Keratinocyte (primary cell): ENCODE measurements at regions not wholly inside any gene's neighbourhood (a gene's known extent, or its start where the extent isn't known, plus 50 kb on each side); places are given as distances from the start of the nearest gene placed in this dataset.

Source experiments
- DNase-seq: peaks from one replicate; pipeline ENCODE4 v3.0.0-alpha.2; 2011; ENCODE audit warnings: low read depth, missing footprints, low spot score
- FAIRE-seq: peaks from 2 replicates; lab custom pipeline; 2011; peaks lifted over from hg19 to GRCh38; lab: Jason Lieb, UNC
- H2AFZ ChIP-seq: 2 replicates; pipeline ENCODE4 v1.6.0; 2012; ENCODE audit warnings: low read length, control low read depth, inconsistent platforms; ENCODE audit not compliant: control insufficient read depth
- H3K27ac ChIP-seq: 2 replicates; pipeline ENCODE4 v1.5.1; 2011; ENCODE audit warnings: low read length; ENCODE audit not compliant: control insufficient read depth, insufficient read depth
- H3K27me3 ChIP-seq: 3 replicates; pipeline ENCODE4 v1.6.0; 2011; ENCODE audit warnings: low read length; ENCODE audit not compliant: control insufficient read depth, insufficient read depth; ENCODE audit errors: extremely low read depth
- H3K36me3 ChIP-seq, 2 experiments: 2 replicates in 1 of 2; 3 replicates in 1 of 2; pipeline ENCODE4 v1.5.1; 2011; ENCODE audit warnings: low read length in 2 of 2, mild to moderate bottlenecking in 1 of 2; ENCODE audit not compliant: control insufficient read depth in 2 of 2, insufficient read depth in 2 of 2; ENCODE audit errors: extremely low read depth in 1 of 2
- H3K4me1 ChIP-seq: 3 replicates; pipeline ENCODE4 v1.5.1; 2011; ENCODE audit warnings: low read length; ENCODE audit not compliant: control insufficient read depth, insufficient read depth; ENCODE audit errors: extremely low read depth
- H3K4me2 ChIP-seq: 3 replicates; pipeline ENCODE4 v1.6.0; 2011; ENCODE audit warnings: low read depth, low read length; ENCODE audit not compliant: control insufficient read depth, insufficient read depth; ENCODE audit errors: extremely low read depth
- H3K4me3 ChIP-seq, 3 experiments: fragments of 200-600 bp in 1 of 3; sonication (generic) in 1 of 3; 2 replicates in 2 of 3; 3 replicates in 1 of 3; pipeline ENCODE4 v1.5.1; 2011 to 2016; ENCODE audit warnings: low read length in 3 of 3, mild to moderate bottlenecking in 3 of 3, control low read depth in 2 of 3, inconsistent platforms in 1 of 3, low read depth in 1 of 3, mixed read lengths in 1 of 3, mixed run types in 1 of 3, moderate library complexity in 1 of 3; ENCODE audit not compliant: control insufficient read depth in 2 of 3, insufficient read depth in 2 of 3; ENCODE audit errors: extremely low read depth in 1 of 3
- H3K79me2 ChIP-seq: 2 replicates; pipeline ENCODE4 v1.6.0; 2012; ENCODE audit warnings: low read length; ENCODE audit not compliant: control insufficient read depth, insufficient read depth
- H3K9ac ChIP-seq: 3 replicates; pipeline ENCODE4 v1.6.0; 2011; ENCODE audit warnings: low read length; ENCODE audit not compliant: control insufficient read depth, insufficient read depth; ENCODE audit errors: extremely low read depth
- H3K9me1 ChIP-seq: 3 replicates; pipeline ENCODE4 v1.6.0; 2011; ENCODE audit warnings: low read length; ENCODE audit not compliant: control insufficient read depth, insufficient read depth; ENCODE audit errors: extremely low read depth
- H3K9me3 ChIP-seq: 2 replicates; pipeline ENCODE4 v1.5.1; 2012; ENCODE audit warnings: low read depth, low read length; ENCODE audit not compliant: control insufficient read depth
- H4K20me1 ChIP-seq: 3 replicates; pipeline ENCODE4 v1.6.0; 2011; ENCODE audit warnings: low read length; ENCODE audit not compliant: control insufficient read depth, insufficient read depth; ENCODE audit errors: extremely low read depth
- CTCF ChIP-seq, 3 experiments: IDR thresholded peaks in 1 of 3; conservative IDR thresholded peaks in 1 of 3; optimal IDR thresholded peaks in 1 of 3; 2 replicates in 2 of 3; 3 replicates in 1 of 3; pipeline versions ENCODE3 to v1.5.1; 2011; ENCODE audit warnings: low read length in 3 of 3, mild to moderate bottlenecking in 3 of 3, moderate library complexity in 2 of 3, control low read depth in 1 of 3, inconsistent platforms in 1 of 3; ENCODE audit not compliant: insufficient read depth in 2 of 3; ENCODE audit errors: extremely low read depth in 1 of 3
- EZH2 ChIP-seq: IDR thresholded peaks from one replicate; pipeline ENCODE4 v1.6.1; 2012; ENCODE audit warnings: inconsistent platforms, mild to moderate bottlenecking, low read length, moderate library complexity
- dilution Hi-C: fragments of 300-500 bp; cut with MboI; formaldehyde crosslinking; loops from one replicate; pipeline ENCODE4 v1.7.0; 2020; ENCODE audit warnings: low sequenced_read_pairs; ENCODE audit not compliant: extremely low pct_ligation_motif_present

- Histone ChIP-seq H3K4me1 (peaks cover 3% of the 10 kb centered on the region), H3K4me3 (no peak overlapping the region), H3K9me1 (no peaks in the 10 kb centered on the region), H3K27ac (no peak overlapping the region), H4K20me1 (no peaks in the 10 kb centered on the region), H3K4me2 (no peak overlapping the region), H3K9ac (no peak overlapping the region), H3K79me2 (no peaks in the 10 kb centered on the region), H3K9me3 (no peaks in the 10 kb centered on the region), H2AFZ (no peak overlapping the region), H3K27me3 (no peaks in the 10 kb centered on the region), H3K36me3 (no peaks in the 10 kb centered on the region)
- TF ChIP-seq CTCF (optimal IDR thresholded peaks at IDR 0.05 in 1 of 3, IDR thresholded peaks at IDR 0.05 in 1 of 3, conservative IDR thresholded peaks at IDR 0.05 in 1 of 3; ENCODE audit: extremely low read depth in 1 of 3, insufficient read depth in 2 of 3, low read length in 3 of 3) = no peak
- TF ChIP-seq EZH2 = no peak
- dilution Hi-C loops = no loop called here
- FAIRE-seq (peak; percentile 59), DNase-seq (peak; percentile 7)
Measured at GRCh38 chr13:97600458-97601075, 166.6 kb downstream of the RAP2A start.

- Histone ChIP-seq H2AFZ (no peak overlapping the region), H3K27me3 (no peaks in the 10 kb centered on the region), H3K9me3 (no peaks in the 10 kb centered on the region), H3K36me3 (no peaks in the 10 kb centered on the region), H3K27ac (no peak overlapping the region), H3K4me3 (no peak overlapping the region), H3K9ac (no peak overlapping the region), H4K20me1 (no peaks in the 10 kb centered on the region), H3K9me1 (no peaks in the 10 kb centered on the region), H3K4me2 (no peak overlapping the region), H3K4me1 (no peaks in the 10 kb centered on the region), H3K79me2 (no peaks in the 10 kb centered on the region)
- TF ChIP-seq CTCF (optimal IDR thresholded peaks at IDR 0.05 in 1 of 3, IDR thresholded peaks at IDR 0.05 in 1 of 3, conservative IDR thresholded peaks at IDR 0.05 in 1 of 3; ENCODE audit: extremely low read depth in 1 of 3, insufficient read depth in 2 of 3, low read length in 3 of 3) = no peak
- TF ChIP-seq EZH2 = no peak
- peak; percentile 20 for FAIRE-seq
- dilution Hi-C loops = no loop called here
- DNase-seq = no peak
Measured at GRCh38 chr13:97615266-97615665, 181.3 kb downstream of the RAP2A start.
